Liver (tissue), 2 donors: ENCODE measurements at regions not wholly inside any gene's neighbourhood (a gene's known extent, or its start where the extent isn't known, plus 50 kb on each side); places are given as distances from the start of the nearest gene placed in this dataset.

Source experiments
- SP1 ChIP-seq: IDR thresholded peaks from 2 replicates; pipeline ENCODE4 v1.6.1; 2018; ENCODE audit warnings: antibody characterized with exemption, mild to moderate bottlenecking
- YY1 ChIP-seq: IDR thresholded peaks from 2 replicates; pipeline ENCODE4 v1.6.1; 2016; ENCODE audit warnings: antibody characterized with exemption, mild to moderate bottlenecking
- donor health status: healthy.

DNA sequence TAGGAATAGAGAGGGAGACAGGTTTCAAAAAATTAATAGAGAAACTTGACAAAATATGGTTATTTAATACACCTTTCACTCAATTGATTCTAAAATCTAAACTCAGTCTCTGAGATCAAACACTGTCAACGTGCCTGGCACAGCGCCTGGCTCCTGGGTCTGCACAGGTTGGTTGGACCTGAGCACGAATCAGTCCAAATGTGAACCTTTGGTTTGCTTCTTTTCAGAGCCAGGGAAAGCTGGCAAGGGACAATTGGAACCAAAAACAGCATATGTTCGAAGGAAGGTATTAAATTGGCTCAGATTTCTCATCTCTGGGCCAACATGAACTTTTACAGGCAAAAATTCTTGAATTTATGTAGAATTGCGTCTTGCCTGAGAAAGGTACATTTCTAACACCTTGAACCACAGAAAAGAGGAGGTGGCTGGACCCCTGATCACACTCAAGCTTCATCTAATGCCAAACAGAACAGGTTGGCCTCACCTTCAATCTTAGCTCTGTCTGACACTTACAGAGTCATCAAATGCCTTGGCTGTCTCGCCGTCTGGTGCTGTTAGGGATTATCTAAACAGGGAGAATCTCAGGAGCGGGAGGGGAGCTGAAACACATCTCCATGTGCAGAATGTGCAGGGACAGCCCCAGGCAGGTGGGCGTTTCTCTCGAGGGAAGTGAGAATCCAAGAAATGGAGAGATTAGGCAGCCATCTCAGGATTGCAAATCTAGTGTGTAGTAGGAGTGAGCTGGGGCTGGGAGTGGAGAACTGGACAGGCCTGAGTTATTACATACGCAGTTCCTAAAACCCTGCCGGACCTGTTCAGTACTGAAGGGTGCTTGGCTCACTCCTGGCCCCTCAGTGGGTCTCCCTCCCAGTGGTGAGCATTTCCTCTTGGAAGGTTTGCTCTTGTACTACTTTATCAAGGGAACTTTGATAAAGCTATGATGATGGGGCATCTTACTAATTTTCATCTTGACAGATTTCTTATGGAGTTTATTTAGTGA lies 442.2 kb upstream of the B3GAT1 start:
- TF ChIP-seq YY1 = no peak
- TF ChIP-seq SP1 = no peak
